Astrocyte of the cerebellum (primary cell): ENCODE measurements at regions not wholly inside any gene's neighbourhood (a gene's known extent, or its start where the extent isn't known, plus 50 kb on each side); places are given as distances from the start of the nearest gene placed in this dataset.
"Not testable (repeated sequence)": the region's sequence is repeated elsewhere in the genome, so short reads cannot be mapped to it uniquely, and the experiment has no call there.

Source experiments
- DNase-seq: peaks from one replicate; pipeline ENCODE4 v3.0.0-alpha.2; 2011; ENCODE audit warnings: low read depth
- H3K4me3 ChIP-seq: 2 replicates; pipeline ENCODE4 v1.5.1; 2011; ENCODE audit warnings: mild to moderate bottlenecking, low read depth, low read length, moderate library complexity
- in situ Hi-C: cut with HindIII; loops from 2 replicates; pipeline ENCODE4 v1.10.0; 2017; ENCODE audit warnings: low sequenced_read_pairs
- TF ChIP-seq, protein P1 (sequence below): IDR thresholded peaks from 2 replicates; pipeline ENCODE4 v1.5.1; 2012; ENCODE audit warnings: low read length, low read depth, moderate library complexity, mild to moderate bottlenecking; ENCODE audit errors: missing control alignments

DNA sequence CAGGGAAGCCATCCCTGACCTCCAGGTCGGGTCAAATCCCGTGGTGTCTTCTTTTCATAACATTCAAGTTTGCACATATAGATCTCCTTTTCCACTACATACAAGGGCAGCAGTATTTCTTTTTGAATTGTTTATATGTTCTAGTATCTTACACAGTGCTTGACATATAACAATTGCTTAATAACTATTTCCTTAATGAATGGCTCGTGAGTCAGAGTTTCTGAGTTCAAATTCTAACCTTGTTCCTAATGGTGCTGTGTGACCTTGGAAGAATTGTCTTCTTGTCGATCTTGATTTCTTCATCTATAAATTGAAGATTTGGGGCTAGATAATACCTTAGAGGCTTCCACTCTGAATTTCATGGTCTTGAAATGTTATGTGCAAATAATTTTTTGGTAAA is 57.2 kb upstream of the PELI2 start:
- TF ChIP-seq, protein P1, sequence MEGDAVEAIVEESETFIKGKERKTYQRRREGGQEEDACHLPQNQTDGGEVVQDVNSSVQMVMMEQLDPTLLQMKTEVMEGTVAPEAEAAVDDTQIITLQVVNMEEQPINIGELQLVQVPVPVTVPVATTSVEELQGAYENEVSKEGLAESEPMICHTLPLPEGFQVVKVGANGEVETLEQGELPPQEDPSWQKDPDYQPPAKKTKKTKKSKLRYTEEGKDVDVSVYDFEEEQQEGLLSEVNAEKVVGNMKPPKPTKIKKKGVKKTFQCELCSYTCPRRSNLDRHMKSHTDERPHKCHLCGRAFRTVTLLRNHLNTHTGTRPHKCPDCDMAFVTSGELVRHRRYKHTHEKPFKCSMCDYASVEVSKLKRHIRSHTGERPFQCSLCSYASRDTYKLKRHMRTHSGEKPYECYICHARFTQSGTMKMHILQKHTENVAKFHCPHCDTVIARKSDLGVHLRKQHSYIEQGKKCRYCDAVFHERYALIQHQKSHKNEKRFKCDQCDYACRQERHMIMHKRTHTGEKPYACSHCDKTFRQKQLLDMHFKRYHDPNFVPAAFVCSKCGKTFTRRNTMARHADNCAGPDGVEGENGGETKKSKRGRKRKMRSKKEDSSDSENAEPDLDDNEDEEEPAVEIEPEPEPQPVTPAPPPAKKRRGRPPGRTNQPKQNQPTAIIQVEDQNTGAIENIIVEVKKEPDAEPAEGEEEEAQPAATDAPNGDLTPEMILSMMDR, result no peak
- H3K4me3 ChIP-seq, result no peak overlapping the region
- DNase-seq, result no peak

DNA sequence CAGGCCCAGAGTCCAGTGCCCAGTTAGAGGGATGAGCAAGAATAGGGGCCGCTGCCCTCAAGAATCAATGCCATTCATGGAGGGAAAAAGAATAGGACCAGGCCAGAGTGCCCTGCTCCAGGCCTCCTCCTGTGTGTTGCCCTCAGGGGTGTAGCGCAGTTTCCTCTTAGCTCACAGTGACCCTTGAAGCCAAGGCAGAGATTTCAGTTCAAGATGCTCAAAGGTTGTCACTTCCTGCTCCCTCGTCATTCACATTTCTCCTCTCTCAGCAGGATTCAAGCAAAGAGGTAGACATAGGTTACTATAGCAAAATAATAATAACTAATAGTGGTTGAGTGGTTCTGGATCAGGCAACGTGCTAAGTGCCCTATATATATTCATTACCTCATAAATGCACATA is 55.1 kb upstream of the PELI2 start:
- no peak for DNase-seq
- TF ChIP-seq, protein P1, result no peak
- H3K4me3 ChIP-seq, result no peak overlapping the region
- in situ Hi-C loops, result no loop called here

More for the DNA sequence above, 57.2 kb upstream of the PELI2 start:
- in situ Hi-C loops, result no loop called here

DNA sequence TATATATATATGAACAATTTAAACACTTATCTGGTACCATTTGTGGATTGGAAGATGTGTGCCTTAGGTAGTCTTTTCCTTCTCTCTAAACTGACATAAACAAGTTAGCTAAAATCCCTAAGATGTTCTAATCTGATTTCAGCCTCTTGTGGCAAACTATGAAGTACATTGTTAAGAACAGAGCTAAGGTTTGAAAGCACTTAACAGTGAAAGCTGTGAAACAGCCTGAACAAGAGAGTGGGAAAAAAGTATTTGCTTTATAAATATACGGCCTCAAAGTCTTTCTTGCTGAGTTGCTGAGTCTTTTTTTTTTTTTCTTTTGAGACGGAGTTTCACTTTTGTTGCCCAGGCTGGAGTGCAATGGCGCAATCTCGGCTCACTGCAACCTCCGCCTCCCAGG is 53.7 kb upstream of the PELI2 start:
- no peak for DNase-seq
- H3K4me3 ChIP-seq, result no peak overlapping the region
- TF ChIP-seq, protein P1, result no peak
- in situ Hi-C loops, result no loop called here

DNA sequence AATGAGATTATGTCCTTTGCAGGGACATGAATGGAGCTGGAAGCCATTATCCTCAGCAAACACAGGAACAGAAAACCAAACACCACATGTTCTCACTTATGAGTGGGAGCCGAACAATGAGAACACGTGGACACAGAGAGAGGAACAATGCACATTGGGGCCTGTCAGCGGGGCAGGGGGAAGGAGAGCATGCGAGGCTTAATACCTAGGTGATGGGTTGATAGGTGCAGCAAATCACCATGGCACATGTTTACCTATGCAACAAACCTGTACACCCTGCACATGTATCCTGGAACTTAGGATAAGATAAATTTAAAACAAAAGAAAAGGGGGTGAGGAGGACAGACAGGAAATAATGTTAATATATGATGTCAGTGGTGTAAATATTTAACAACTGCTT is 53.0 kb upstream of the PELI2 start:
- H3K4me3 ChIP-seq, in situ Hi-C loops, DNase-seq: not testable (repeated sequence)

DNA sequence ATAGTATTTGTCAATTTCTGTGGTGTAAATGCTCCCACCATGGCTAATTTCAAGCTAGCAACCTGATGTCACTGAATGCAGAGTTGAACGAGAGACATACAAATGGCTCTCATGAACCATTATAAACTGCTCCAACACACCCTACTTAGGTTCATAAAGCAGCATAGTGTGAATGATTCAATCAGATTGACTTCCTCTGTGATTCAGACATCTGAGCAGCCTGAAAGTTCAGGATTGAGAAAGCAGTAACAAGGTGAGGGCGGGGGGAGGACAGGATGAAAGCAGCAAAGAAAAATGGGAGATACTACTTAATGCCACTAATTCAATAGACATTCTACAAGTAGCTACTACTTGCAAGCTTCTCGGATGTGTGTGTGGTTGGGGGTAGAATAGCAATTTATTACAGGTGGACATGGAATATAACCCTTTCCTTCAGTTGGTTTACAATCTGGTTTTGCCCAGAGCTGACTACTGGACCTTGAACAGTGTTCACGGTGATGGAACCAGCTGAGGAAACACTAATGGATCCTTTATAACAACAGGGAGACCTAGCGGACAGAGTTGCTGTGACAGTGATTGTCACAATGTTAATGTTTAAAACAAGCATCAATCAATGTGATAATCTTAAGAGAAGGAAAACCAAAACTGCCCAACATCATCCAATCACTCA is 52.5 kb upstream of the PELI2 start:
- no peak overlapping the region for H3K4me3 ChIP-seq
- TF ChIP-seq, protein P1, result no peak
- in situ Hi-C loops, result no loop called here
- no peak for DNase-seq
